GM18861 (cell line): ENCODE measurements at regions not wholly inside any gene's neighbourhood (a gene's known extent, or its start where the extent isn't known, plus 50 kb on each side); places are given as distances from the start of the nearest gene placed in this dataset.

ENCODE experiments used
- ATAC-seq: cut with Tn5 transposase; IDR thresholded peaks from one replicate; pipeline ENCODE4 v1.9.1; 2021; ENCODE audit not compliant: unreplicated experiment

DNA sequence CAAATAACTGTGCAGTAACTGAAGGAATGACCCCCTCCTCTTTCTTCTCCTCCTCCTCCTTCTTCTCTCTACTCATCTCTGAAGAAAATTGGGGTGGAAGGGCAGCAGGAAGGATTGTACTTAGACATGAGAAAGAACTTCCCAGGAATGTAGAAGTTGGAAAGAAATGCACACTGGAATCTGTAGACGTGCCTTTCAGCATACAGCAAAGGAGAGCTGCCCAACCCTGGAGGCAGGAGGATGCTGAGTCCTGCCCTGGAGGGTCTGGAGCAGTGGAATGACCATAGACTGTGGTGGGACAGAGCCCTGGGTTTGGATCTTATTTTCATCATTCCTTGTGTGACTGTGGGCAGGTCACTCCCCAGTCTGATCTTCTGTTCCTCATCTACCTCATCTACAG lies 80.1 kb downstream of the PJA1 start:
- ATAC-seq: no peak

DNA sequence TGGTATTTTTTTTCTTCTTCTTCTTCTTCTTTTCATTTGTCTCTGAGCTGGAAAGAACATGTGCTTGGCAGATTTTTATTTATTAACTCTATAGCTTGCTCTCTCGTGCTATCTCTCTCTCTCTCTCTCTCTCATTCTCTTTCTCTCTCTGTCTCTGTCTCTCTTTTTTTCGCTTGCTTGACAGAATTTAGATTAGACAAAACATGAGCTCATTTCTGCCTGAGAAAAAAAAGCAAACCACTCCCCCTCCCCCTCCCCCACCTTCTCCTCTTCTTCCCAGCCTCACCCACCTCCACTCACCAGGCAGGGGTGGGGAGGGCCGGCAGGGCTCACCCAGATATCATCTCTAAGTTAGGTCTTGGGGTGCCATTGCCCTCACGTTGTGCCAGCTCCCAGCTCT lies 81.5 kb downstream of the PJA1 start:
- no peak for ATAC-seq

DNA sequence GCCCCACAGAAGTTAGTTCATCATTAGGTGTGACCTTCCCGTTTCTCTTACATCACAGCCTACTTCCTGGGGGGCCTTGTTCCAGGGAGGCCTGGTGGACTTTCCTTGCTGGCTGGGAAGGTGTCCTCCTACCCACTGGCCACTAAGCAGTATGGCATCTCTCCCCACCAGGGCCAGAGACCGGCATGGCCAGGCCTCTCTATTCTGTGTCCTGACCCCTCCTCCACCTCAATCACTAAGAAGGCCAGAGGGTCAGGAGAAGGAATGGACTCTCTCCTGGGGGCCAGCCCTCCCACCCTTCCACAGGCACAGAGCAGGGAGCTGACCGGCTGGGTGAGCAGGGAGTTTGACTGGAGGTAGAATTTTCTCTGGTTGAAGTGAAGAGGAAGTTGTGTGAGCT lies 81.9 kb downstream of the PJA1 start:
- no peak for ATAC-seq

DNA sequence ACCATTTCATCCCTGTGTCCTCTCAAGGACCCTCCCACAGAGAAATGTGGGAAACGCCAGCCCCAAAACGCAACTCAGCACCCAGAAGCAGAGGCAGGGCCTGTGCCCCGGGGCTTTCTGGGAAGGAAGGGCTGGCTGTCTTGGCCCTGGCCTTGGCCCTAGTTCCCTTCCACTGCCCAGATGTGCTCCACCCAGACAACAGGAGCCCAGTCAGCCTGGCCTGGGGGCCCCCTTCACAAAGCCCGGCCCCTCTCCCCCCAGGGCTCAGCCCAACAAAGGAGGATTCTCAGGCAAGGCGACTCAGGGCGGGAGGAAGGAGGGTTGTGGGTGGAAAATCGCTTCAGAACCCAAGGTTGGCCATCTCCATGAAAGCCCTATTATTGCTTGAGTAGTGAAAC lies 82.5 kb downstream of the PJA1 start:
- no peak for ATAC-seq

DNA sequence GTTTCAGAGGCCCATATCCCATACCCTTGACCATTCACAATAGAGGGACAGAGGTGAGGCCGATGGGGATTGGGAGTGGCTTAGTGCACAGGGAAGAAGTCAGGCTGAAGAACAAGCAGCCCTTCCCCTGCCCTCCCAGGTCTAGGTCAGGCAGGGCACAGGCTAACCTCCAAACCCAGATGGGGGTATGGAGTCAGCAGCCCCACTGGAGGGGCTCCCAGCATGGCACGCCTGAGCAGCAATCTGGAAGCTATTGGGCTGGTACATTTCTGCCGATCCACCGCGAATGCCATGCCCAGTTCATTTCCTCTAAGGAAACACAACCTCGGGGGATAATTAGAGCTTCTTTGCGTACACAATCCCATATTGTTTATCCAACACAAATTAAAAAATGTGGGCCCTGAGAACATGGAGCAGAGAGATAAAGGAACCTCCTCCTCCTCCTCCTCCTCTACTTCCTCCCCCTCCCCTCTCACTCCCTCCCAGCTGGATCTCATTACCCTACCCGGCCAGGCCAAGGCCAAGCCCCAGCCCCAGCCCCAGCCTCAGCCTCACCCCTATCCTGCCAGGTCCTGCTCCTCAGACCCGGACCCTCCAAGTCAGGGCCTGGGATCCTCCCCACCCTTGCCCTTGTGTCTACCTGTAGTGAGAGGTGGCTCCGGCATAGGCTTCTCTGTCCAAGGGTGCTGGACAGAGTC lies 83.0 kb downstream of the PJA1 start:
- ATAC-seq: no peak

DNA sequence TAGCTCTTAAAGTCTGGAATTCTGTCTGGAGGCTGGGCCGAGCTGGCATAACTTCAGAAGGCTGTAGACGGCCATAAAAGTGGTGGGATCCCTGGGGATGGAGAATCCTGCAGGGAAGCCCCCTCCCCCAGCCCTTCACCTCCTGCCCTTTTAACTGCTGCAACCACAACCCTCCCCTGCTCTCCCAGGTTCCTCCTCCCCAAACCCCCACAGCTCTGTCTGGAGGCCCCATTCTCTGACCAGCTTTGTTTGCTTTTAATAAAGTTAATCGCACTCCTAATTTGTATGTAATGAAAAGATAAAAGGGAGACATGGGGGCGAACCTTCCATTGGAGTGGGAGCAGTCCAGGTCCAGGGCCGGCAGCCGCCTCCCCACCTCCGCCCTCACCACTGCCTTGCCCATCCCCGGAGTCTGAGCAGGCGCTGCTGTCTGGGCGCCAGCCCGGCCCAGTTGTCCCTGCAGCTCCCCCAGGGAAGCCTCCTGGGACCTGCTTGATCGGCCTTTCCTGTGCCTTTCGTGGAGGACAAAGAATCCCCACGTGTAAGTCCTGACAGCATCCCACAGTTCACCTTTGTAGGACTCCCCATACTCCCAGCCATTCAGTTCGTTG lies 84.3 kb downstream of the PJA1 start:
- no peak for ATAC-seq

DNA sequence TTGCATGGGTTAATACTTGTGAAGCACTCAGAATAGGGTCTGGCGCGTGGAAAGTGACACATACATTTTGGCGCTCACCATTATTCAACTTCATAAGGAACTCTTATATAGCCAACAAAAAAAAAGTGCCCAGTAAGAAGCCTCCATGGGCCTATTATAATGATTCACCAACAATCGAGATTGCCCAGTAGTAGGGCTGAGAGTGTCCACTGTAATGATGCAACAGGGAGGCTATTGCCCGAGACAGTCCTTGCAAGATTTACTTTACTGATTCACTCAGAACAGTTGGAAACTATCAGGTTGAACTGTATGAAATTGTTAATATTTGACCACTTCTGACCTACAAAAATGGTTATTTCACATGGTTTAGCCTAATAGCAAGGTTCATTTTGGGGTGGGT lies 86.0 kb downstream of the PJA1 start:
- ATAC-seq: no peak

DNA sequence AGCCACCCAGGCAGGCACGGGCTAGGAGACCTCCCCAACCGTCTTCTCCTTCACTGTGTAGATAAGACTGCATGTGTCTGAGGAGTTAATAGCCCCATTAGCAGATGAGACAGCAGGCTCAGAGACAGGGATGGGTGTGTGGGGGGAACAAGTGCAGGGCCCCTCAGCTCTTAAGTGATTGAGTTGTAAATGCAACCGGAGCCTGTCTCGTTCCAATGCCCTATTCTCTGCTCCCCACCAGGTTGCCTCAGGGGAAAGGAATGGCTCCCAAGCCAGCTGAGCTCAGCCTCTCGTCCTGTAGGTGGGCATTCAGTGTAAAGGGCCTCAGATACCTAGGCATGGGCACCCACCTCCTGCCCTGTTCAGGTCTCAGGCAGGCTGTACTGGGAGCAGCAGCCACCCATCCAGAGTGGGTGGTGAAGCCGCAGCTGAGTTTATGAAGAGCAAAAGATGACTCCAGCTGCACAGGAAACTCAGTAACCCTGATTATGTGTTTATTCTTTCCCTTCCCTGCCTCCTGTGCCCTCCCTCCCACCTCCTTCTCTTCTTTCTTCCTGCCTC lies 87.3 kb downstream of the PJA1 start:
- no peak for ATAC-seq

DNA sequence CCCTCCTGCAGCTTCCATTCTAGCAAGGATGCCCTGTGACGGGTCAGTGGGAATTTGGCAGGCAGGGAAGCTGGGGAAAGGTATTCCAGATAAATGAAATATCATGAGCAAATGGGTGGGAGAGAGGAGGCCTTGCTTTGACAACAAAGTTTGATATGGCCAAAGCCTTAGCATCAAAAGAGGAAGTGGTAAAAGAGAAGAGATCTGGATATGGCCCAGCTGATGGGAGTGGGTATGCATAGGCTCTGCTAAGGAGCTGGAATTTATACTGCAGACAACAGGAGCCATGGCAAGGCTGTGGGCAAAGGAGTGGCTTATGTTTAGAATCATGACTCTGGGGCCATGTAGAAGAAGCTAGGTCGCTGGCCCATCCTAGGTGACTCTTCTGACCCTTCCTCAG lies 89.2 kb downstream of the PJA1 start:
- no peak for ATAC-seq

DNA sequence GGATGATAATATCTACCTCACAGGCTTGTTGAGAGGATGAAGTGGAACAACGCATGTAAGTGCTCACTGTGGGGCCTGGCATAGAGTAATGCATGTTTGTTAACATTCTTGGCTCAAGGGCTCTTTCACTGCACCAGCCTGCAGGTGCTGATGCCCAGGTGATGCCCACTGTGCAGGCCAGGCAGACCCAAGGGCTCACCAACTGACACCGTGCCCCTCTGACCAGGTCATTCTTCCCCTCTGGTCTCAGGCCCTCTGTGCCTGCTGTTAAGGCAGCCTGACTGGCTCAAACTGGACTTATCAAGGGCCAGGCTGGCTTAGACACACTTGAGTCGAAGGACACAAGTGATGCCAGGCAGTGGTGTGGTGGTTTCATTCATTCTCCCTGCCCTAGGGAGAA lies 90.5 kb downstream of the PJA1 start:
- no peak for ATAC-seq

DNA sequence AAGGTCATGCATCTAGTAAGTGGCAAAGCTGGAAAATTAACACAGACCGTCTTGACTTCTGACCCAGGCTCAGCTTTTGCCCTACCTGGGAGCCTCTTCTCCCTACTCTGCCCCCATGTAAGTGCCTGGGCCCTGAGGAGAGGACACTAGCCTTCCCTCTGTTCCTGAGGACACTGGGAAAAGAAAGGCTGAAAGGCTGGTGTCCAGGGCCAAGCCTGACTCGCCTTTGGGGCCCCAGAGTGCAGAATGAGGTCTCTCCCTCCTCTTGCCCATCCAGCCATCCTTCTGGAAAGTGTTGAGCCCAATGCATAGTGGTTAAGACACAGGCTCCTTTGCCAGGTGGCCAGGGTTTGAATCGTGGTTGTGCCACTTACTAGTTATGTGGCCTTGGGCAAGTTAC lies 91.5 kb downstream of the PJA1 start:
- no peak for ATAC-seq

DNA sequence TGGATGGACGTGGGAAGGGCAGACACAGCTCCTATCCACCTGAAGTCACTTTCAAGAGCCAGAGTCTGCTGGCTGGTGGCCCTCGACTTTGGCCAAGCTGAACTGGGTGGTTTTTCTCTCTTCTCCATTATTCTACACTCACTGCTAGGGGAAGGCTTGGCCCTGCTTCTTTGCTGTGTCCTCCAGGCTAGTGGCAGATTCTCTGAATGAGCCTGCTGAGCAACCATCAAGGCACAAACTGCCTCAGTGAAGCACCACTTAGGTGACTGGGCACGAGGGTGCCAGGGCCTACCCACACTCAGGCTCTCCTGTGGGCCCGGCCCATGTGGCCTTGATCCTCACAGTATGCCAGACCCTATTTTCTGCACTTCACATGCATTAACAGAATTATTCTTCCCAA lies 92.0 kb downstream of the PJA1 start:
- ATAC-seq: no peak

DNA sequence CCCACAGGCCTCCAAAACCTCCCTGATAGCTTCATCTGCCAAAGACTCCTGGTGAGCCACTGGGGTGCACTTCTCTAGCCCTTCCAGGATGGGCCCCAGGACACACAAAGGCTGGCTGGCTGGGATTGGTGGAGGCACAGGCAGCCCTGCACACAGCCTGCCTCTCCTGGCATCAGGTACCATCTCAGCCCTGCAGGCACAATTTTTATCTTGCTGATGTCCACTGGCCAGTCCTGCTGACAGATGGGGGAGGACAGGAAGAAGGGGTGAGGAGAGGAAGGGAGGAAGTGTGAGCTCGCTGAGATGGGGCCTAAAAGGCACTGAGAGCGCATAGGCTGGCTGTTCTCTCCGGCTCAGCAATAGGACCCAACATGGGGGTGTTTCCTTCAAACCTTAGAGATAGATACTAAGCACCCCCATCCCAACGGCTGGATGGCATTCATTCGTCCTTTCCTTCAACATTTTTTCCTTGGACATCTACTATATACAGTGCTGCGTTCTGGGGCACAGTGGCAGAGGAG lies 92.7 kb downstream of the PJA1 start:
- no peak for ATAC-seq

DNA sequence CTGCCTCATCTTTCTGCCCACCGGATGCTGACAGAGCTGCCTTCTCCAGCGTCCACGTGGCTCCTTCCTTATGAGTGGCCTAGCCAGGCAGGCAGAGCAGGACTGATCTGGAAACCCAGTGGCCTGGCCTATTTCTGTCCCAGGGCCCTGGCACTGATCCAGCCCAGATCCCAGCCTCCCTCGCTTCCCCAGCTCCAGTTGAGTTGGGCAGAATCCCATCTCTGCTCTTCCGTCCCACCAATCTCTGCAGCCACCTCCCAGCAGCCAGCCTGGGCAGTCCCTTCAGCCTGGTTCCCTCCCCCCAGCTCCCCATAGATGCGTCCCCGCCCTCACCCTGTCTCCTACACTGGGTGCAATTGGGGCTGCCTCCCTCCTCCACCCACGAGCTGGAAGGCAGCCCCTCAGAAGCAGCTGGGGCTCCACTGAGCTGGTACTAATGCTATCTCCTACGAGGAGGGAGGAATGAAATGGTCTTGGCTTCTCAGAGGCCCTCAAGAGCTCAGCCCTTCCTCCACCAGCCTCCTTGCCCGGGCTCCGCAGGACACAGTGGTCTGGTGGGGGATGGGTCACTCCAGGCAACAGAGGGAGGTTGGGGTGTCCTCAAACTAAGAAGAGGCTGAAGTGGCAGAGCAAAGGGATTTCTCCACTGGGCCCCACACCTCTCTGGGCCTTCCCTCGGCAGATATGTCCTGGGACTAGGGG lies 94.2 kb downstream of the PJA1 start:
- no peak for ATAC-seq

DNA sequence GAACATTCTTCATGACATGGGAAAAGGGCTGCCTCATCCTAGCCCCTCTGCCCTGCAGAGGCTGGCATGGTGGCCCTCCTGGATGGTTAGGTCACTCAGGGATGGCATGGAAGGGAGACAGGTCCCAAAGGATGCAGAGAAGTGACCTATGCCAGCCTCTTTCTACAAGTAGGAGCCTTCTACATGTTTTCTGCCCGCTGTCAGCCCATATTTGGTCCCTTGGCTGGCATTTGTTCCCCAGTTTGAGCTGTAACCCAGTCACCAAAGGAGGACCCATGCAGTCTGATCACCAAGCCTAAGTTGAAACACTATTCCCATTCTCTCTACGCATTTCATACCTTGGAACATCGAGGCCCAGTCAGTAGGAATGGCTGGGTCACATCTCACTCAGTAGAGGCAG lies 95.4 kb downstream of the PJA1 start:
- no peak for ATAC-seq

DNA sequence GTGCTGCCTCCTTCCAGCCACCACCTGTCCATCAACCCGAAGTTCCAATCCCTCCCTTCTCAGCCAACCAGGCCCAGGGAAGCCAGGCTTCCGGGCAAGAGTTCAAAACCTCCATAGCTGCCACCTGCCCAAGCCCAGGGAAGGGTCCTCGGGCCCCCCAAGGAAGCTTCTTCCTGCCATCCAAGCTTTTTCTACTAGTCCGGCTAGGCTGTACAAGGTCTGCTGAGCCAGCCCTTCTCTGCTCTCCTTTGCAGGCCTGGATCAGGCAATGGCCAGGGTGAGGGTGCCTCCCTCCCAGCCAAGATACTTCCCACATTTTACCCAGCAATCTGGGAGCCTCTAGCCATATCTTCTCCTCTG lies 96.2 kb downstream of the PJA1 start:
- no peak for ATAC-seq

DNA sequence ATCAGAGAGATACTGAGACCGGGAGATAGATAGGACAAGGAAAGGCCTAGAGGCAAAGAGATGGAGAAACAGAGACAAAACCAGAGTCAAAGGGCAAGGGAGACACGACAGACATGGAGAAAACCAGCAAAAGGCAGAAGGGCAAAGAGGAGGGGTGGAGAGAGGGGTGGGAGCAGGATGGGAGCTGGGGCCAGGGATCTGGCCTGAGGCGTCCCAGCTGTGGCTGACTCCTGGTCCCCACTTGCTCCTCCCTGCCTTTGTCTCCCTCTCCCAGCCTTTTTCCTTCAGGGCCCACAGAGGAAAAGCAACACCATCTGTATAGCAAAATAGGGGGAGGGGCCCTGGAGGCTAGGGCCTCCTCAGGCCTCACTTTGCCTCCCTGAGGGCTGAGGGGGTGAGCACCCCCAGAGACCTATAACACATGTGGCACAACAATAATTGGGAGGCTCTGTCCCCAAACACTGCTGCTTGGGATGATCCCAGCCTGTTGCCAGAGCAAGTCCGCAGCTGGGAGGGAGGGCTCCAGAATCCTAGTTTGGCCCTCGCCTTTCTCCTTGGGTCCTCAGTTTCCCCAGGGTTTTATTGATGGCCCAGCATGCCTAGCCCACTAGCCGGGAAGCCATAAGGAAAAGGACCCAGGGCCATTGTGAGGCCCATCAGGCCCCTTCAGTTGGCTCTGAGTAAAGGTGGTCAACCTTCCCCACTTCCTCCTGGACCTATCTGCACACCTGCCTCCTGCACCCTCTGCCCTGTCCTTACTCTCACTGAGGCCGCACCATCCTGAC lies 96.8 kb downstream of the PJA1 start:
- ATAC-seq: no peak

DNA sequence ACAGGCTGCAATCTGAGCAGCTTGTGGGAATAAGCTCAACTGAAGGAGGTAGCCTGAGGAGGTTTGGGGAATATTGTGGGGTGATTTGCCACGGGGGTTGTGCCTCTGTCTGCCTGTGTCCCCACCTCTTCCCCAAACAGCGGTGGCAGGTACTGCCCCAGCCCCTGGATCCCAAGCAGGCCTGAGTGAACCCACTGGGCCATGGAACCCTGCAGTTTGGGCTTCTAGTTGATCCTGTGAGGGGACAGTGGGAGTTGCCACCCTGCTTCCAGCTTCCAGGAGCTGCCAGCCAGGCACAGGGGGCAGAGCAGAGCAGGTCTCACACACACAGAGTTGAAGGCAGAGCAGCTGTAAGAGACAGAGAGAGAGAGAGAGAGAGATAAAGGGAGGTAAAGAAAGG lies 97.4 kb downstream of the PJA1 start:
- no peak for ATAC-seq

DNA sequence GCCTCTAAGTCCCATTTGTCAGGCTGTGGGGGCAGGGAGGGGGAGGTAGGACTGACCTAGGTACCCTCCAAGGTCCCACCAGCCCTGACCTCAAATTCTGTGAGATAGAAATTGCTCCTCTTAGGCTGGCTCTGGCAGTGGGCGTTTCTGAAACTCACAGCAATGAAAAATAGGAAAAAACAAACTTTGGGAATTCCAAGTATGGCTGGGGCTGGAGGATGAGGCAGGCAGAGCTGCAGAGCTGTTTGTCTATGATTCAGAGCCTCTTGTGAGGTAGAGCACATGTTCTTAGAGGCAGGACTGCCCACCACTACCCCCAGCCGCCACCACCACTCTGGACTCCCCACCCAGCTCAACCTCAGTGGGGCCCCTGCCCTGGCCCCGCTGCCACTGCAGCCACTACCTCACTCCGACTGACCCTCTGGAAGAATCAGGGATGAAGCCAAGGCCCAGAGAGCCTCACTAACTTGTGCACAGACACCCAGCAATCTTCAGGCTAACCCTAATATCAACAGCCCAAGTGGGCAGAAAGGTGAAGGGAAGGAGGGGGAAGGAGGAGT lies 98.2 kb downstream of the PJA1 start:
- ATAC-seq: no peak

DNA sequence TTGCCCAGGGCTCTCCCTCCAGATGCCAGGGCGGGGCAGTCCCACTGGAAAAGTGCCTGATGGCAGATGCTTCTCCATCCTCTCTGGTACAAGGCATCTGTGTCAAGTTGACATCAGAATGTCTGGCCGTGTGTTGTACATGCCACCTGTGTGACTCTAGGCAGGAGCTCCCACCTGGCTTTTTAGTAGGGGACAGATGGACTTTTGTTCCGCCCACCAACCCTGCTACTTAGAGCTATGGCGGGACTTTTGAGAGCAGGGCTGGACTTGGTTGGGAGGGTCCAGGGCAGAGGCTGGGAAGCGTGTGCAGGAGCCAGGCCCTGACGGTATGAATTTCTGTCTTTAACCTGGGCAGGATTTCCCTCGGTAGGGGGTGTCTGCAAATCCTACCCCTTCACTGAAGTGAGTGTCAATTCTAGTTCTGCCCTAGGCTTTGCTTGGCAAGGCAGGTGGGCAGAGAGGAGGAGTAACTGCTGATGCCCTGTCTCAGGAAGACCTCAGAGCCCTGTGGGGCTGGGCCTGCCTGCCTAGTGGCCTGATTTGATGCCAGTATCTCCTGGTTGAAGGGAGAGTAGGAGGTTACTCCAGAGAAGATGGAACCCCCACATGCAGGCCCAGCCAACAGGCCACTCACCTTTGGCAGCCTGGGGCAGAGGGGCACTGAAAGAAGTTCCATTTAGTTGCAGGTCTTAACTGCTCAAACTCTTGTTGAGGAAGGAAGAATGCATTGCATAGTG lies 99.1 kb downstream of the PJA1 start:
- ATAC-seq: no peak
